ENCODE measurements at regions not wholly inside any gene's neighbourhood (a gene's known extent, or its start where the extent isn't known, plus 50 kb on each side); places are given as distances from the start of the nearest gene placed in this dataset.

- Histone ChIP-seq H3K27ac (ENCODE audit: low read depth, low read length) (no peak overlapping the region), H4K91ac (replicated peaks; ENCODE audit: insufficient read length, low read length) (no peak overlapping the region), H3K79me1 (ENCODE audit: low read depth, low read length) (no peaks in the 10 kb centered on the region), H4K20me1 (replicated peaks in 1 of 2; ENCODE audit: control insufficient read depth in 1 of 2, insufficient read depth in 2 of 2, low read length in 2 of 2) (no peaks in the 10 kb centered on the region), H3K27me3 (replicated peaks in 1 of 4; ENCODE audit: control insufficient read depth in 3 of 4, extremely low read depth in 1 of 4, insufficient read depth in 3 of 4, low read length in 3 of 4) (no peaks in the 10 kb centered on the region), H3K18ac (ENCODE audit: extremely low read depth, low read length) (no peak overlapping the region), H2AFZ (ENCODE audit: low read length) (no peak overlapping the region), H3K36me3 (ENCODE audit: control insufficient read depth in 2 of 4, insufficient read depth in 4 of 4, low read length in 3 of 4) (no peaks in the 10 kb centered on the region), H3K23me2 (ENCODE audit: low read depth, low read length) (no peaks in the 10 kb centered on the region), H3K56ac (replicated peaks; ENCODE audit: insufficient read length, low read depth, low read length) (no peak overlapping the region), H3K4ac (replicated peaks; ENCODE audit: insufficient read length, low read depth, low read length) (no peak overlapping the region), H4K5ac (ENCODE audit: insufficient read length, low read depth, low read length) (no peak overlapping the region), H4K8ac (ENCODE audit: extremely low read depth, insufficient read depth, low read length) (no peak overlapping the region), H2BK5ac (ENCODE audit: low read depth, low read length) (no peak overlapping the region), H3K9me3 (ENCODE audit: insufficient read depth in 2 of 2, low read depth in 1 of 2, low read length in 1 of 2) (no peaks in the 10 kb centered on the region), H3K14ac (ENCODE audit: insufficient read length) (no peak overlapping the region), H2BK20ac (ENCODE audit: low read length) (no peak overlapping the region), H2AK5ac (ENCODE audit: low read depth, low read length) (no peak overlapping the region), H3K4me3 (ENCODE audit: extremely low read depth in 1 of 4, insufficient read depth in 2 of 4, low read depth in 3 of 4, low read length in 4 of 4) (no peak overlapping the region), H3K79me2 (ENCODE audit: control insufficient read depth in 1 of 2, insufficient read depth in 2 of 2, low read length in 2 of 2) (no peaks in the 10 kb centered on the region), H2BK12ac (ENCODE audit: low read depth, low read length) (no peak overlapping the region), H2BK15ac (ENCODE audit: low read length) (no peak overlapping the region), H3K23ac (ENCODE audit: insufficient read length) (no peak overlapping the region), H3K4me1 (replicated peaks in 1 of 4; ENCODE audit: control insufficient read depth in 3 of 4, insufficient read depth in 4 of 4, low read length in 3 of 4) (no peaks in the 10 kb centered on the region), H2BK120ac (replicated peaks; ENCODE audit: low read depth, low read length) (no peak overlapping the region), H3K9ac (replicated peaks in 1 of 4; ENCODE audit: extremely low read depth in 1 of 4, low read depth in 3 of 4, low read length in 3 of 4) (no peak overlapping the region), H3K4me2 (ENCODE audit: insufficient read depth in 1 of 2, low read depth in 2 of 2, low read length in 2 of 2) (no peak overlapping the region)
- 80% methylated on average over 2 of the region's 2 CpGs; no CpG with 5 or more reads in 1 of the 2 experiments for WGBS, 2 experiments (ENCODE audit: extremely low coverage in 1 of 2, insufficient coverage in 1 of 2, insufficient read length in 1 of 2, insufficient replicate concordance in 2 of 2, low coverage in 1 of 2, low lambda C conversion rate in 2 of 2, missing lambda C conversion rate in 1 of 2)
- CTCF ChIA-PET (ENCODE audit: partially characterized antibody) = interaction anchor here (1.6 kb wide), 1 partner anchor 8 kb away, joined by 3 read pairs; no protein-coding TSS in a partner anchor
- TF ChIP-seq, protein P1, sequence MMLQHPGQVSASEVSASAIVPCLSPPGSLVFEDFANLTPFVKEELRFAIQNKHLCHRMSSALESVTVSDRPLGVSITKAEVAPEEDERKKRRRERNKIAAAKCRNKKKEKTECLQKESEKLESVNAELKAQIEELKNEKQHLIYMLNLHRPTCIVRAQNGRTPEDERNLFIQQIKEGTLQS (IDR thresholded peaks at IDR 0.05; ENCODE audit: insufficient read depth, low read depth, low read length) = no peak
- TF ChIP-seq ATF2 (IDR thresholded peaks at IDR 0.05; ENCODE audit: low read length) (no peak), KDM1A (IDR thresholded peaks at IDR 0.05; ENCODE audit: borderline replicate concordance, low read length) (no peak), GTF2F1 (IDR thresholded peaks at IDR 0.05; ENCODE audit: borderline replicate concordance, low read depth, low read length) (no peak), USF2 (IDR thresholded peaks at IDR 0.05; ENCODE audit: low read length) (no peak), PHF8 (conservative IDR thresholded peaks at IDR 0.05; ENCODE audit: low read depth, low read length) (no peak), HDAC6 (IDR thresholded peaks at IDR 0.05; ENCODE audit: low read depth, low read length) (no peak), BACH1 (IDR thresholded peaks at IDR 0.05; ENCODE audit: low read length) (no peak), EP300 (IDR thresholded peaks at IDR 0.05; ENCODE audit: borderline replicate concordance in 1 of 2, low read depth in 2 of 2, low read length in 2 of 2) (no peak)
- POLR2A ChIA-PET (ENCODE audit: partially characterized antibody) = no interaction called here
- DNase-seq (ENCODE audit: low read depth in 1 of 2, low spot score in 2 of 2) = no peak
- no peak for FAIRE-seq
These were observed 678.2 kb upstream of the FAM241A start for GRCh38 chr4:111466811-111467604.
